RPMI7951 (cell line): ENCODE measurements at regions not wholly inside any gene's neighbourhood (a gene's known extent, or its start where the extent isn't known, plus 50 kb on each side); places are given as distances from the start of the nearest gene placed in this dataset.
"Not testable (repeated sequence)": the region's sequence is repeated elsewhere in the genome, so short reads cannot be mapped to it uniquely, and the experiment has no call there.

ENCODE experiments used
- DNase-seq: peaks from one replicate; pipeline ENCODE4 v3.0.0-alpha.2; 2012; ENCODE audit warnings: low read depth

GRCh38 chr11:106152013-106152412 lies 74.6 kb downstream of the AASDHPPT start:
- DNase-seq: peak; percentile 36

- peak; percentile 57 for DNase-seq
These were observed 75.4 kb downstream of the AASDHPPT start for GRCh38 chr11:106152824-106153223.

GRCh38 chr11:106156290-106156937 lies 79.0 kb downstream of the AASDHPPT start:
- DNase-seq: peak; percentile 60

GRCh38 chr11:106158406-106158805 lies 80.9 kb downstream of the AASDHPPT start:
- DNase-seq: no peak

GRCh38 chr11:106159836-106160235 lies 82.4 kb downstream of the AASDHPPT start:
- DNase-seq: peak; percentile 34

GRCh38 chr11:106160494-106160893 lies 83.0 kb downstream of the AASDHPPT start:
- DNase-seq: peak; percentile 49

- DNase-seq: no peak
These were observed 84.5 kb downstream of the AASDHPPT start for GRCh38 chr11:106161775-106162634.

- no peak for DNase-seq
These were observed 89.6 kb downstream of the AASDHPPT start for GRCh38 chr11:106167085-106167484.

GRCh38 chr11:106172386-106172991 lies 95.0 kb downstream of the AASDHPPT start:
- DNase-seq: peak; percentile 64

- no peak for DNase-seq
These were observed 95.8 kb downstream of the AASDHPPT start for GRCh38 chr11:106173291-106173690.

GRCh38 chr11:106174003-106174402 lies 96.5 kb downstream of the AASDHPPT start:
- not testable (repeated sequence) for DNase-seq

GRCh38 chr11:106176817-106177216 lies 99.4 kb downstream of the AASDHPPT start:
- no peak for DNase-seq

GRCh38 chr11:106177311-106177710 lies 99.8 kb downstream of the AASDHPPT start:
- DNase-seq: no peak

GRCh38 chr11:106178361-106178760 lies 100.9 kb downstream of the AASDHPPT start:
- no peak for DNase-seq

- no peak for DNase-seq
These were observed 101.6 kb downstream of the AASDHPPT start for GRCh38 chr11:106179048-106179447.

GRCh38 chr11:106186630-106187029 lies 109.2 kb downstream of the AASDHPPT start:
- DNase-seq: no peak

GRCh38 chr11:106187860-106188456 lies 110.5 kb downstream of the AASDHPPT start:
- DNase-seq: no peak

- no peak for DNase-seq
These were observed 116.5 kb downstream of the AASDHPPT start for GRCh38 chr11:106193956-106194355.

GRCh38 chr11:106197438-106197837 lies 120.0 kb downstream of the AASDHPPT start:
- DNase-seq: no peak

GRCh38 chr11:106202935-106203620 lies 125.6 kb downstream of the AASDHPPT start:
- DNase-seq: no peak

- DNase-seq: no peak
These were observed 131.3 kb downstream of the AASDHPPT start for GRCh38 chr11:106208760-106209159.

- no peak for DNase-seq
These were observed 134.6 kb downstream of the AASDHPPT start for GRCh38 chr11:106212081-106212480.
